Left ventricle myocardium superior (tissue), 1 donor: ENCODE measurements at regions not wholly inside any gene's neighbourhood (a gene's known extent, or its start where the extent isn't known, plus 50 kb on each side); places are given as distances from the start of the nearest gene placed in this dataset.
"Not testable (repeated sequence)": the region's sequence is repeated elsewhere in the genome, so short reads cannot be mapped to it uniquely, and the experiment has no call there.

ENCODE experiments used
- ATAC-seq: fragments of 200-7000 bp; cut with Tn5 transposase; one replicate; pipeline ENCODE4 v1.9.1; 2020; ENCODE audit warnings: mild to moderate bottlenecking, moderate library complexity
- DNase-seq: peaks from one replicate; pipeline ENCODE4 v3.0.0-alpha.2; 2020
- intact Hi-C: fragments of 100-400 bp; cut with micrococcal nuclease; formaldehyde crosslinking; loops from one replicate; pipeline ENCODE4 v1.11.0; 2022
- donor health status: DM: no; HTN: yes; CAD: no; lungs with severe emphysema.

GRCh38 chr1:866631-867299 lies 57.0 kb upstream of the SAMD11 start:
- intact Hi-C loops, ATAC-seq, DNase-seq: not testable (repeated sequence)

- intact Hi-C loops, ATAC-seq, DNase-seq: not testable (repeated sequence)
Observed at GRCh38 chr1:867550-867949, 56.2 kb upstream of the SAMD11 start.

- ATAC-seq (peak; percentile 76), DNase-seq (peak; percentile 86)
- intact Hi-C loops = no loop called here
Observed at GRCh38 chr1:869499-870244, 54.1 kb upstream of the SAMD11 start.
